Transverse colon (tissue), 4 donors: ENCODE measurements at regions not wholly inside any gene's neighbourhood (a gene's known extent, or its start where the extent isn't known, plus 50 kb on each side); places are given as distances from the start of the nearest gene placed in this dataset.

Experiments used
- CTCF ChIP-seq, 5 experiments: fragments of 200-600 bp in 3 of 5; fragments of 450-650 bp in 2 of 5; sonication (generic) in 3 of 5; IDR thresholded peaks; 1 replicate in 2 of 5; 2 replicates in 3 of 5; pipeline ENCODE4 v1.5.1; 2016 to 2017; ENCODE audit warnings: antibody characterized with exemption in 5 of 5, inconsistent platforms in 3 of 5, mild to moderate bottlenecking in 2 of 5, moderate library complexity in 1 of 5
- EP300 ChIP-seq: sonication (generic); formaldehyde crosslinking; IDR thresholded peaks from one replicate; pipeline ENCODE4 v1.6.1; 2017; ENCODE audit warnings: antibody characterized with exemption, low read depth
- POLR2A ChIP-seq: fragments of 450-650 bp; IDR thresholded peaks from one replicate; pipeline ENCODE4 v1.6.1; 2016; ENCODE audit warnings: antibody characterized with exemption, mild to moderate bottlenecking, moderate library complexity
- POLR2AphosphoS5 ChIP-seq, 3 donors: sonication (generic); formaldehyde crosslinking; IDR thresholded peaks; one replicate each; pipeline ENCODE4 v1.6.1; 2016; ENCODE audit warnings: antibody characterized with exemption in 3 of 3

- TF ChIP-seq CTCF (IDR thresholded peaks at IDR 0.05) (no peak), EP300 (no peak), POLR2A (no peak), POLR2AphosphoS5 (IDR thresholded peaks at IDR 0.05) (no peak)
Measured at GRCh38 chr9:14402583-14402982, 88.6 kb upstream of the NFIB start.
